Body of pancreas (tissue), 4 donors: ENCODE measurements at regions not wholly inside any gene's neighbourhood (a gene's known extent, or its start where the extent isn't known, plus 50 kb on each side); places are given as distances from the start of the nearest gene placed in this dataset.

ENCODE experiments used
- ATAC-seq: fragments of 150-250 bp; one replicate; pipeline ENCODE4 v1.9.1; 2016
- DNase-seq, 4 donors: peaks; one replicate each; pipeline ENCODE4 v3.0.0-alpha.2; 2019
- H3K27ac ChIP-seq, 4 donors: fragments of 200-600 bp; sonication (generic); 1 replicate in 3 of 4; 2 replicates in 1 of 4; pipeline versions ENCODE4 v1.5.1 to v1.6.1; 2016 to 2019; ENCODE audit warnings: mild to moderate bottlenecking in 1 of 4, mixed read lengths in 1 of 4, moderate library complexity in 1 of 4
- H3K27me3 ChIP-seq, 2 donors: fragments of 200-600 bp; sonication (generic); one replicate each; pipeline ENCODE4 v1.6.0; 2016; ENCODE audit warnings: mild to moderate bottlenecking in 1 of 2
- H3K36me3 ChIP-seq, 2 donors: fragments of 200-600 bp; sonication (generic); replicated peaks in 1 of 2; 2 replicates each; pipeline ENCODE4 v1.5.1; 2016; ENCODE audit warnings: low read depth in 2 of 2; ENCODE audit not compliant: insufficient read depth in 1 of 2
- H3K4me1 ChIP-seq: fragments of 200-600 bp; sonication (generic); one replicate; pipeline ENCODE4 v1.6.0; 2016
- H3K4me3 ChIP-seq, 2 donors: fragments of 200-600 bp; sonication (generic); 1 replicate in 1 of 2; 2 replicates in 1 of 2; pipeline ENCODE4 v1.5.1; 2016 to 2019
- H3K9me3 ChIP-seq, 3 donors: fragments of 200-600 bp; sonication (generic); 1 replicate in 2 of 3; 2 replicates in 1 of 3; pipeline ENCODE4 v1.5.1; 2016
- POLR2A ChIP-seq, 3 donors: fragments of 450-650 bp; IDR thresholded peaks; one replicate each; pipeline ENCODE4 v1.6.1; 2016; ENCODE audit warnings: antibody characterized with exemption in 3 of 3, mild to moderate bottlenecking in 2 of 3
- WGBS, 2 donors: methylation state at CpG; one replicate each; pipeline ENCODE4 v1.1.5; 2017; 5-methylcytosine and 5-hydroxymethylcytosine counted together
- intact Hi-C: fragments of 100-400 bp; cut with DNase I; formaldehyde crosslinking; loops from one replicate; pipeline ENCODE4 v1.15.1; 2023
- TF ChIP-seq, protein P1 (sequence below), 7 experiments: fragments of 450-650 bp in 4 of 7; fragments of 200-600 bp in 3 of 7; sonication (generic) in 3 of 7; IDR thresholded peaks; one replicate each; pipeline ENCODE4 v1.5.1; 2016 to 2019; ENCODE audit warnings: antibody characterized with exemption in 7 of 7

- intact Hi-C loops, result no loop called here
- TF ChIP-seq, protein P1, sequence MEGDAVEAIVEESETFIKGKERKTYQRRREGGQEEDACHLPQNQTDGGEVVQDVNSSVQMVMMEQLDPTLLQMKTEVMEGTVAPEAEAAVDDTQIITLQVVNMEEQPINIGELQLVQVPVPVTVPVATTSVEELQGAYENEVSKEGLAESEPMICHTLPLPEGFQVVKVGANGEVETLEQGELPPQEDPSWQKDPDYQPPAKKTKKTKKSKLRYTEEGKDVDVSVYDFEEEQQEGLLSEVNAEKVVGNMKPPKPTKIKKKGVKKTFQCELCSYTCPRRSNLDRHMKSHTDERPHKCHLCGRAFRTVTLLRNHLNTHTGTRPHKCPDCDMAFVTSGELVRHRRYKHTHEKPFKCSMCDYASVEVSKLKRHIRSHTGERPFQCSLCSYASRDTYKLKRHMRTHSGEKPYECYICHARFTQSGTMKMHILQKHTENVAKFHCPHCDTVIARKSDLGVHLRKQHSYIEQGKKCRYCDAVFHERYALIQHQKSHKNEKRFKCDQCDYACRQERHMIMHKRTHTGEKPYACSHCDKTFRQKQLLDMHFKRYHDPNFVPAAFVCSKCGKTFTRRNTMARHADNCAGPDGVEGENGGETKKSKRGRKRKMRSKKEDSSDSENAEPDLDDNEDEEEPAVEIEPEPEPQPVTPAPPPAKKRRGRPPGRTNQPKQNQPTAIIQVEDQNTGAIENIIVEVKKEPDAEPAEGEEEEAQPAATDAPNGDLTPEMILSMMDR (IDR thresholded peaks at IDR 0.05), result no peak
- TF ChIP-seq POLR2A (IDR thresholded peaks at IDR 0.05), result no peak
- Histone ChIP-seq H3K27ac (no peak overlapping the region), H3K9me3 (no peaks in the 10 kb centered on the region), H3K27me3 (no peaks in the 10 kb centered on the region), H3K4me3 (no peak overlapping the region), H3K4me1 (no peaks in the 10 kb centered on the region), H3K36me3 (no peaks in the 10 kb centered on the region)
- DNase-seq (no peak), ATAC-seq (no peak)
- 48 to 57% methylated on average over 3 of the region's 3 CpGs for WGBS, 2 donors
Measured at GRCh38 chr1:60699325-60699724, 383.0 kb upstream of the NFIA start.

DNA sequence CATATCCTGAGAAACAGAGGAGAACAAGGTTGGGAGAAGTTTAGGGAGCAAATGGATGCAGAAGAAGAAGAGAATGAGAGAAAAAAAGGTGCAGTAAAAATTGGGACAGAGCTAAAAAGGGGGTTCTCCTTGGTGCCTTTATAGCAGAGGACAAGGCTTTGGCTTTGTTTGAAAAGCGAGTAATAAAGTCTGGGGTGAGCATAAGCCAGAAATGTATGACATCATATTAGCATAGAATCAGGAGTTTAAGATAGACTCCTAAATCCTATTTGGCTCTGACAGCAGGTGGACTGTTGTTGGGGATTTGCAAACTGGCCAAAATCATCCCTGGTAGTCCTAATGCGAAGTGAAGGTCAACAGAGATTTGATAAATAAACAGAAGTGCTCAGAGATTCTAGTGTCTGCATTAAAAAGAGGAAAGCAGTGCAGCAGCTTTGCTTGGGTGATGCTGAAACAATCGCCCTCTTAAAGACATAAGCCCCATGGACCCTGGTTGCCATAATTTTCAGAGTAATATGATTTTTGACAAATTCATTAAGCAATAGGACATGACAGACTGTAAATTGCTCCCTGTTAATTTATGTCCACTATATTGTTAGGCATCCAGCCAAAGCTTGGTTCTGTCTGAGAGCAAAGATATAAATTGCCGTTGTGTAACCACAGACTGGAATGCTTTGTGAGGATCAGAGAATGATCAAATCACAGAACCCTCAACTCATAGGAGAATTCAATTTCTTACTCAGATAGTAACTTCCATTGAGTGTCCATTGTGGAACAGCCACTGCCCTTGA, 385.0 kb upstream of the NFIA start:
- Histone ChIP-seq H3K27me3 (no peaks in the 10 kb centered on the region), H3K27ac (no peak overlapping the region), H3K4me3 (no peak overlapping the region), H3K9me3 (no peaks in the 10 kb centered on the region), H3K4me1 (no peaks in the 10 kb centered on the region), H3K36me3 (no peaks in the 10 kb centered on the region)
- WGBS, 2 donors, result 25 to 27% methylated on average over 4 of the region's 4 CpGs
- intact Hi-C loops, result no loop called here
- DNase-seq (no peak), ATAC-seq (no peak)
- TF ChIP-seq POLR2A (IDR thresholded peaks at IDR 0.05), result no peak
- TF ChIP-seq, protein P1 (IDR thresholded peaks at IDR 0.05), result no peak

- intact Hi-C loops, result no loop called here
- WGBS, 2 donors, result 35 to 44% methylated on average over 1 of the region's 1 CpG
- Histone ChIP-seq H3K27ac (no peak overlapping the region), H3K4me1 (no peaks in the 10 kb centered on the region), H3K9me3 (no peaks in the 10 kb centered on the region), H3K27me3 (no peaks in the 10 kb centered on the region), H3K4me3 (no peak overlapping the region), H3K36me3 (no peaks in the 10 kb centered on the region)
- DNase-seq (no peak), ATAC-seq (no peak)
- no peak for TF ChIP-seq POLR2A (IDR thresholded peaks at IDR 0.05)
- TF ChIP-seq, protein P1 (IDR thresholded peaks at IDR 0.05), result no peak
Measured at GRCh38 chr1:60696512-60696911, 385.8 kb upstream of the NFIA start.

- H3K4me3 ChIP-seq, result no peak overlapping the region
- no peak for DNase-seq
- TF ChIP-seq, protein P1 (IDR thresholded peaks at IDR 0.05), result no peak
- no peak for TF ChIP-seq POLR2A (IDR thresholded peaks at IDR 0.05)
- intact Hi-C loops, result no loop called here
- no peaks in the 10 kb centered on the region for H3K27me3 ChIP-seq
- H3K27ac ChIP-seq, result no peak overlapping the region
- H3K4me1 ChIP-seq, result no peaks in the 10 kb centered on the region
- no peaks in the 10 kb centered on the region for H3K9me3 ChIP-seq
- ATAC-seq, result no peak
- 76 to 81% methylated on average over 6 of the region's 6 CpGs for WGBS, 2 donors
- H3K36me3 ChIP-seq, result no peaks in the 10 kb centered on the region
Measured at GRCh38 chr1:60695716-60696171, 386.6 kb upstream of the NFIA start.

GRCh38 chr1:60694980-60695379, 387.4 kb upstream of the NFIA start:
- 65 to 80% methylated on average over 4 of the region's 4 CpGs for WGBS, 2 donors
- ATAC-seq, result no peak
- Histone ChIP-seq H3K27me3 (no peaks in the 10 kb centered on the region), H3K9me3 (no peaks in the 10 kb centered on the region), H3K4me1 (no peaks in the 10 kb centered on the region), H3K27ac (no peak overlapping the region), H3K36me3 (no peaks in the 10 kb centered on the region), H3K4me3 (no peak overlapping the region)
- intact Hi-C loops, result no loop called here
- no peak for DNase-seq
- no peak for TF ChIP-seq POLR2A (IDR thresholded peaks at IDR 0.05)
